NB4 (cell line): ENCODE measurements at regions not wholly inside any gene's neighbourhood (a gene's known extent, or its start where the extent isn't known, plus 50 kb on each side); places are given as distances from the start of the nearest gene placed in this dataset.

Experiments used
- DNase-seq: peaks from one replicate; pipeline ENCODE4 v3.0.0; 2010; ENCODE audit warnings: low read depth
- H3K4me3 ChIP-seq: one replicate; pipeline ENCODE4 v1.5.1; 2011; ENCODE audit warnings: mild to moderate bottlenecking, low read depth, low read length, moderate library complexity
- CTCF ChIP-seq: IDR thresholded peaks from one replicate; pipeline ENCODE4 v1.5.1; 2012; ENCODE audit warnings: low read depth, low read length
- MYC ChIP-seq: IDR thresholded peaks from 2 replicates; pipeline ENCODE4 v1.6.1; 2011; ENCODE audit warnings: low read depth, low read length
- POLR2A ChIP-seq: IDR thresholded peaks from 2 replicates; pipeline ENCODE4 v1.6.1; 2011; ENCODE audit warnings: mild to moderate bottlenecking; ENCODE audit not compliant: insufficient read length; ENCODE audit errors: extremely low read depth
- TF ChIP-seq, protein P1 (sequence below): IDR thresholded peaks from 2 replicates; pipeline ENCODE4 v1.6.1; 2011; ENCODE audit warnings: low read depth, low read length

DNA sequence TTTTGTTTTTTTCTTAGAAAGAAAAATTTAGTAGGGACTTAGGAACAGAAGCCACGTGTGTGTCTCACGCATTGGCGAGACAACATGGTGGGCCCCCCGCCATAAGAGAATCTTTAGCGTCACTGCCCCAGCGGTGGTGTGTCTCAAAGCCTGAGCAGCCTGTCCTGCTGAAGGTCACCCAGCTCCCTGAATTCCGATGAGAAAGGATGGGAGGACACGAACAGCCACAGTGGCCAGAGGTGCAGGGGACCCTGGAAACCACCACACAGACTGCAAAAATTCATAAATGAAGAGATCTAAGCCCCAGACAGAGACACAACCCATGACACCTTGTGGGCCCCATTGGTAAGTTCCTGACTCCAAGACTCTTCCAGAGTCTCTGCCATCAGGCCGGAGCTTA, 266.1 kb upstream of the RAB6C start:
- H3K4me3 ChIP-seq: no peak overlapping the region
- DNase-seq: no peak
- TF ChIP-seq CTCF (no peak), POLR2A (no peak), MYC (no peak)
- TF ChIP-seq, protein P1, sequence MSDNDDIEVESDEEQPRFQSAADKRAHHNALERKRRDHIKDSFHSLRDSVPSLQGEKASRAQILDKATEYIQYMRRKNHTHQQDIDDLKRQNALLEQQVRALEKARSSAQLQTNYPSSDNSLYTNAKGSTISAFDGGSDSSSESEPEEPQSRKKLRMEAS: no peak

DNA sequence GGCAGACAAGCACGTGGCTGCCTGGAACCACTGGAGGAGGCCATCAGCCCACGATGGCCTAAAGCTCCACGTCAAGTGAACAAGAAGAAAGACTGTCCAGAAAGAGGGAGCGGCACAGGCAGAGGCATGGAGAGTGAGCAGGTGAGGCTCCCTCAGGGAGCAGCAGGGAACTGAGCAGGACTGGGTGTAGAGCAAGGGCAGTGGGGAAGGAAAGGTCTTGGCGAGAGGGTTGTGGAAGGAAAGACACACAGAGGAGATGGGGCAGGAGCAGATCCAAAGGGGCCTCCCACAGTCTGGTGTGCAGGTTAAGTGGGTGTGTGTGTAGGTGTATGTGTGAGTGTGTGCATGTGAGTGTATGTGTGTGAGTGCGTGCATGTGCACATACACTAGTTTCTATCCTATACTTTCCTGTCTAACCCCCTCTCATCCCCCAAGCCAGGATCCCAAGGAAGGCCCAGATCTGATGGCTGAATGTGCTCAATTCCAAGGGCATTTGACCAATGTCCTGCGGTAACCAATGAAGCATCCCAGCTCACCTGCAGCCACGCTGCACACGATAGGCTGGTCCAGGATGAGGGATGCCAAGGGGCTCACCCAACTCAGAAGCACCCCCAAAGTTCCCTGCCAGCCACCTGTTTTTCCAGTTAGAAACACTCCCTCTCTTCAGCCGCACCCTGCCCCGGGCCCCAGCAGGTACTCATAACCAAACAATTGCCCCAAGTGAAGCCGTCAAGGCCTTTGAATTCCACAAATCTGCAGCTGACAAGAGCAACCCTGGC, 262.5 kb upstream of the RAB6C start:
- H3K4me3 ChIP-seq: no peak overlapping the region
- DNase-seq: no peak
- no peak for TF ChIP-seq MYC
- TF ChIP-seq, protein P1: no peak
- no peak for TF ChIP-seq CTCF
- TF ChIP-seq POLR2A: no peak

DNA sequence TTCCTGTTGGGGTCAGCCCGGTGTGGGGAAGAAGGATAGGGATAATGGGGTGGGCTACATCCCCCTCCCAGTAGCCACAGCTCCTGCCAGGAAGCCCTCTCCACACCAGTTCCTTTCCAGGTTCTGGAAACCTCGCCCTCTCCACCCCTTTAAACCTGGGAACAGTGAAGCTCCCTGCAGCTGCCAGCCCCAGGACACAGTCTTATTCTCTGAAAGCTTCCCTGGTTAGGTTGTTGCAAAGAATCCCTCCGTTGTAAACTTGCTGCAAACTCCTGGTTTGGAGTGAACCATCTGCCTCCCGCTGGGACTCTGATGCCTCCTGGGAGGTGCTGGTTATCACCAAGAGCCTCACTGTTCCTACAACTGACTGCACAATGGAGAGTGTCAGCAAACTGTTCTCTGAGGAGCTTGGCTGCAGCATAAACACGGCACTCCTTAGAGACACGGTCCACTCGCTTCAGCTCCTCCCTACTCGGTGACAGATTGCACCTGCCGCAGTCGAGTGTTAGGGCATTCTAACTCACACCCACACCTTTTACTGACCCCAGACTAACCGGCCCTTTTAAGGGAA, 261.8 kb upstream of the RAB6C start:
- TF ChIP-seq MYC: no peak

DNA sequence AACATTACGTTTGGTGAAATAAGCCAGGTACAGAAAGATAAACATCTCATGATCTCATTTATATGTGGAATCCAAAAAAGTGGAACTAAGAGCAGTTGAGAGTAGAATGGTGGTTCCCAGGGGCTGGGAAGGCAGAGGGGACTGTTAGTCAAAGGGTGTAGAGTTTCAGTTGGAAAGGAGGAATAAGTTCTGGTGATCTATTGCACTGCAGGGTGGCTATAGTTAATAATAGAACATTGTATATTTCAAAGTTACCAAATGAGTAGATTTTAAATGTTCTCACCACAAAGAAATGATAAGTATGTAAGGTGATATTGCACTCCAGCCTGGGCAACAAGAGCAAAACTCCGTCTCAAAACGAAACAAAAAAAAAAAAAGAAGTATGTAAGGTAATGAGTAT, 260.1 kb upstream of the RAB6C start:
- TF ChIP-seq, protein P1: no peak
- TF ChIP-seq CTCF (no peak), POLR2A (no peak), MYC (no peak)
- H3K4me3 ChIP-seq: no peak overlapping the region
- no peak for DNase-seq

More for the DNA sequence above, 261.8 kb upstream of the RAB6C start:
- DNase-seq: no peak
- H3K4me3 ChIP-seq: no peak overlapping the region

GRCh38 chr2:129720360-129720759, 259.1 kb upstream of the RAB6C start:
- no peak overlapping the region for H3K4me3 ChIP-seq
- no peak for DNase-seq
- no peak for TF ChIP-seq MYC
- TF ChIP-seq, protein P1: no peak
- no peak for TF ChIP-seq POLR2A
- TF ChIP-seq CTCF: no peak

- H3K4me3 ChIP-seq: no peak overlapping the region
- no peak for DNase-seq
- TF ChIP-seq CTCF (no peak), POLR2A (no peak)
Observed at GRCh38 chr2:129720761-129721160, 258.7 kb upstream of the RAB6C start.
